ENCODE measurements at regions not wholly inside any gene's neighbourhood (a gene's known extent, or its start where the extent isn't known, plus 50 kb on each side); places are given as distances from the start of the nearest gene placed in this dataset.

- no peak for DNase-seq
These were observed 145.5 kb downstream of the WNT5A start for GRCh38 chr3:55341502-55342031.

- DNase-seq = no peak
These were observed 147.3 kb downstream of the WNT5A start for GRCh38 chr3:55339819-55340218.

GRCh38 chr3:55339390-55339789, 147.7 kb downstream of the WNT5A start:
- DNase-seq = no peak

DNA sequence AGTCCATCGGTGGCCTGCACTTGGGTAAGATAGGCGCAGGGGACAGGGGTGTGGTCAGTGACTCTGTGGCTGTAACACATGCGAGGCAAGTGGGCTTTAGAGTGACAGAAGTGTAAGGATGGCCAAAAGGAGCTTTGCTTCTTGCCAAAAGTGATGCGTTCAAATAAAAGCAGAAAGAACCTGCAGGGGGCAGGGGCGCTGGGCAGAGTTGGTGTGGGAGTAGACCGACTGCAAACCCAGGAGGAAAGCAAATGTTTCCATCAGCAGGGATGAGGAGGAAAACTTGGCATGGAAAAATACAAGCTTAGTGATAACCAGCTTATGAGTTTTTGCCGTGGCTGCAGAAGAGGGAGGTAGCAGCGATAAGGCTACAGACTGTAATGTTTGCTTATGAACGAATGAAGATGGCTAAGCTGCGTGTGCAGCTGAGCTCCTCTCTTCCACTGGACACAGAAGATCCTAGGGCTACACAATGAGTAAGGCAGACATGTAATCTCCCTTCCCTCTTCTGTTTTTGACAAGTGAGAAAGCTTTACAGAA, 149.4 kb downstream of the WNT5A start:
- no peak for DNase-seq

GRCh38 chr3:55333923-55334322, 153.2 kb downstream of the WNT5A start:
- no peak for DNase-seq

DNA sequence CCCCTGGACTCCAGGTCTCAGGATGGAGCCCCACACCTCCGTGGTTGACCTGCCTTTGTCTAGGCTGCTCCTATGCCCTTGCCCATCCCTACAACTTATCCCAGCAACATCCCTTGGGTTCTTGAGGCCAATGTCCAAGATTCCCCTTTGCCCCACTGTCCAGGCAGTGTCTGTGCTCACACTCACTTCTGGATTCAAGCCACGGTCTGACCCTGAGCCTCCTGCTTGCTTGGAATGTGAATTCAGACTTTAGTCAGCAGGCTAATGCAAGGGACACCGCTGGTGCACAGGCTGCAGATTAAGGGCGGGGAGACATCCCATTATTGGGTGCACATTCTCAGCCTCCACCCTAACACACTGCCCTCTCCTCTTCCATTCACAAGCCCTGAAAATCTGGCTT, 154.1 kb downstream of the WNT5A start:
- no peak for DNase-seq

- no peak for DNase-seq
These were observed 154.9 kb downstream of the WNT5A start for GRCh38 chr3:55332176-55332575.

- DNase-seq = no peak
These were observed 155.6 kb downstream of the WNT5A start for GRCh38 chr3:55331524-55331923.

GRCh38 chr3:55330756-55331155, 156.3 kb downstream of the WNT5A start:
- no peak for DNase-seq

GRCh38 chr3:55330355-55330754, 156.8 kb downstream of the WNT5A start:
- no peak for DNase-seq

DNA sequence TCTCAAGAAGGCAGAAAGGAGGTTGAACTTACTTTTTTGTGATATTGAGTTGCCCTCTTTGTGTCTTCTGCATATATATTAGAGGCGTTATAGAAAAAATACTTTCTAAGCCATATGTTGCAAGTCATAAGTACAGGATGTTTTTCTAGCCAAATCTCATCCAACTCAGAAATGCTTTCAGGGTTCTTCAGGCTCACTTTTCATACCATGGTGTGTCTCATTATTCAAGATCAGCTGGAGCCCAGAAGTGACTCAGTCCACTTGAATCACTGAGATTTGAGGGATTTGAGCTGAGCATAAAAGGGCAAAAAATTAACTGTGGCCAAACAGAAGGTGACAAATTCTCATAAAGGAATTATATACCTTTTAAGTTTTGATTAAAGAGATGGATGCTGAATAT, 157.3 kb downstream of the WNT5A start:
- DNase-seq = no peak

DNA sequence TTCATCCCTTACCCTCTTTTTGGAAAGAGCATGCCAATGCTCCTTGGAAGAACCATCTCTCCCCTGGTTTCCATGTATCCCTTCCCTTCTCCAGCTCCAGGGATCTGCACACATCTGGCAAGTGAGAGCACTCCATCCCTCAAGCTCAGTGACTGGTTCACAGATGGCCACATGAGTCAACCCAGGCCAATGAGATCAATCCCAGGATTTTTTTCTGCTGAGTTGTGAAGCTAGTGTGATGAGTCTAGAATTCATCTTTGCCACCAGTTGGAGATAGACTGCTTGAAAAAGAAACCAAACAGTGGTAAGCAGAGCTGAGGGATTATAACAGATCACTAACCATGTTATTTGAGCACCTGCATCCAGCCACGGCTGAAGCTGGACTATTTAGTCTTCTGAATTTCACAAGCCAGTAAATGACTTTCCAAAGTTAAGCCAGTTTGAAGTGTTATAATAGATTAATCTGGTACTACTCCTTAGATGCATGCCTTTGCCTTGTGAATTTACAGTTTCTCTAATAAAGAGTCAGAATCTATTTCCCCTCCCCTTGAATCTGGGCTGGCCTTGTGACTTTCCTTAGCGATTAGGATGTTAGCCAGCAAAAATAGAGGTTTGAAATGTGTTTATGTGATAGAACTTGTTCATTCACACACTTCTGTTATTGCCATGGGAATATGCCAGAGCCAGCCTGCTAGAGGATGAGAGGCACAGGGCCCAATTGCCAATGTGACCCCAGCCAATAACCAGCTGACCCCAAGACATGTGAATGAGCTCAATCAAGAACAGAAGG, 159.8 kb downstream of the WNT5A start:
- no peak for DNase-seq

GRCh38 chr3:55322638-55323037, 164.5 kb downstream of the WNT5A start:
- DNase-seq = no peak

DNA sequence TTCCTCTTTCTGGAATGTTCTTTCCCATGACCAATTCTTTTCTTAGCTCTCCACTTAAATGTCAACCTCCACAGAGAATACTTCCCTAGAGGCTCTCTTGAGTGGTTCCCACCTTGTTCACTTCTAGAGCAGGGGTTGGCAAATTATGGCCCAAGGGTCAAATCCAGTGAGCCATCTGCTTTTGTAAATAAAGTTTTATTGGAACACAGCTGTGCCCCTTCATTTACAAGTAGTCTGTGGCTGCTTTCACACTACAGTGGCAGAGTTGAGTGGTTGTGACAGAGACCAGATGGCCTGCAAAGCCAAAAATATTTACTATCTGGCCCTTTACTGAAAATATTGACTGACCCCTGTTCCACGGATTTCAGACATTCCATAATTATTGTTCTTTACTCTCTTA, 166.2 kb downstream of the WNT5A start:
- DNase-seq = no peak

DNA sequence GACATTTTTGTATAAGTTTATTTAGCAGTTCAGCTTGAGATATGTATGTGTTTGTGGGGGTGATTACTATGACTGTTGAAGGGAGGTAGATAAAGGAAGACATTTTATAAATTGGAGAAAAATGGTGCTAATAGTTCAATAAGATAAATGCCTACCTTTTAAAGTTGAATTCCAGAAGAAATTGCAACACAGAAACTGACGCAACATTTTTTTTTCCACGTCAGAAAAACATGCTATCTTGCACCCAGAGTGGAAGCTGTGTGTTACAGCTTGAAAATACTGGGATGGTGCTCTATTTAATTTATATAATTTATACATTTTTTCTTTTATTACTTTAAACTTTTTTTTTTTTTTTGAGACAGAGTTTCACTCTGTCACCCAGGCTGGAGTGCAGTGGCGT, 171.7 kb downstream of the WNT5A start:
- DNase-seq = no peak

GRCh38 chr3:55313666-55314065, 173.4 kb downstream of the WNT5A start:
- DNase-seq = no peak

DNA sequence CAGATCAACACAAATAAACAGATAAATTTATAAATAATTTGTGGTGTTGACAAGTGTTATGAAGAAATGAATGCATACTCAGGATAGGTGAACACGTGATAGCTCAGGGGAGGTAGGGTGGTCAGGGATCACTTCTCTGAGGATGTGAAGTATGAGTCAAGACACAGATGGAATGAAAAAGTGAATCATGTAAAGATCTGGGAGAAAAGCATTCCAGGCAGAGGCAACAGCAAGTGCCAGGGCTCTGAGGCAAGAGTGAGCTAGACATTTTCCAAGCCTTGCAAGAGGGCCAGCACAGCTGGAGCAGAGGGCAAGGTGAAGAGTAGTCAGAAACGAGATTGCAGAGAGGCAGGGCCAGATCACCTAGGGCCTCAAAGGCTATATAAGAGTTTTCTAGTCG, 177.8 kb downstream of the WNT5A start:
- no peak for DNase-seq

- DNase-seq = no peak
These were observed 179.5 kb downstream of the WNT5A start for GRCh38 chr3:55307622-55308021.

- no peak for DNase-seq
These were observed 181.2 kb downstream of the WNT5A start for GRCh38 chr3:55305696-55306485.

GRCh38 chr3:55300701-55301100, 186.4 kb downstream of the WNT5A start:
- no peak for DNase-seq

DNA sequence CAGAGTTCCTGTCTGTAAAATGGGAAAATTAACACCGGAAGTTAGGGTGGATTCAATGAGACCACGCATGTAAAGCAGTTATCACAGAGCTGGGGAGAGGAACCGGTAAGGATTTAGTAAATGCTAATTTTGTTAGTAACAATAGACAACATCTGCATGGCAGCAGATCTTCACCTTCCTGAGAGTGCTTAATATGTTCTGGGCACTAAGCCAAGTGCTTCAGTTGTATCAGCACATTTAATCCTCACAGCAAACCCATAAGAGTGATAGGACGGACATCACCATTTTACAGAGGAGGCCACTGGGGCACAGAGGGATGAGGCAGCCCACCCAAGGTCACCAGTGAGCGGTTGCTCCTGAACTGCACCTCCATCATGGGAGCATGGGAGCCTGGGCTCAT, 189.4 kb downstream of the WNT5A start:
- DNase-seq = no peak

DNA sequence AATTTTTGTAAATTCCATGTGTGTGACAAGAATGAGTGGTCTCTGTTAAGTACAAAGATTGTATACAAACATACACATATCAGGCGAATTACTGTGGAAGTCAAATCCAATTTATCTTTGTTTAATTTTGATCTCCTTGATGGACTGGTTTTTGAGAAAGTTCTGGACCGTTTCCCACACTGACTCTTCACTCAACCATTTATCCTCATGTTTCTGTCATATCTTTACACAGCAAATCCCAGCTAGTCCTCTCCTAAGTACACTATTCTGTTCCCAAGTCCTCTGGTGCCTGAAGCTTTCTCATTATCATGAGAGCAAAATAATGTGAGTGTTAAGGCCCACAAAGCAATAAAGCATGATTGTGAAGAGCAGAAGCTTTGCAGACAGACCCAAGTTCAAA, 189.9 kb downstream of the WNT5A start:
- no peak for DNase-seq

DNA sequence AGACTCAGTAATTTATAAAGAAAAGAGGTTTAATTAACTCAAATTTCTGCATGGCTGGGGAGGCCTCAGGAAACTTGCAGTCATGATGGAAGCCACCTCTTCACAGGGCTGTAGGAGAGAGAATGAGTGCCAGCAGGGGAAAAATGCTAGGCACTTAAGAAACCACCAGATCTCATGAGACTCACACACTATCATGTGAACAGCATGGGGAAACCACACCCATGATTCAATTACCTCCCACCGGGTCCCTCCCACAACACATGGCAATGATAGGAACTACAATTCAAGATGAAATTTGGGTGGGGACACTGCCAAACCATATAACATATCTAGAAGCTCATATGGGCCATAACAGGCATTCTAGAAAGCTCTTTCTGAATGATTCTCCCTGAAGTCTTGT, 190.3 kb downstream of the WNT5A start:
- no peak for DNase-seq

DNA sequence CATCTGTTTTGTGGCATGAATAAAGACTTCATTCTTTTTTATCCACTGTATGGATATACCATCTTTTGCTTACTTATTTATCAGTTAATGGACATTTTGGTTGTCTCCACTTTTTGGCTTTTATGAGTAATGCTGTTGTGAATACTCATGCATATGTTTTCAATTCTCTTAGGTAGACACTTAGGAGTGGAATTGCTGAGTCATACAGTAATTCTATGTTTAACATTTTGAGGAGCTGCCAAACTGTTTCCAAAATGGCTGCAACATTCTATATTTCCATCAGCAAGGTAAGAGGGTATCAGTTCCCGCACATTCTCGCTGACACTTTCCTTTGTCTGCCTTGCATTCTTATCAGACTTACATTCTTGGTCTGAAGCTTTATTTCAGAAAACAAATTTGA, 191.1 kb downstream of the WNT5A start:
- DNase-seq = no peak
